ENCODE measurements at regions not wholly inside any gene's neighbourhood (a gene's known extent, or its start where the extent isn't known, plus 50 kb on each side); places are given as distances from the start of the nearest gene placed in this dataset.

DNA sequence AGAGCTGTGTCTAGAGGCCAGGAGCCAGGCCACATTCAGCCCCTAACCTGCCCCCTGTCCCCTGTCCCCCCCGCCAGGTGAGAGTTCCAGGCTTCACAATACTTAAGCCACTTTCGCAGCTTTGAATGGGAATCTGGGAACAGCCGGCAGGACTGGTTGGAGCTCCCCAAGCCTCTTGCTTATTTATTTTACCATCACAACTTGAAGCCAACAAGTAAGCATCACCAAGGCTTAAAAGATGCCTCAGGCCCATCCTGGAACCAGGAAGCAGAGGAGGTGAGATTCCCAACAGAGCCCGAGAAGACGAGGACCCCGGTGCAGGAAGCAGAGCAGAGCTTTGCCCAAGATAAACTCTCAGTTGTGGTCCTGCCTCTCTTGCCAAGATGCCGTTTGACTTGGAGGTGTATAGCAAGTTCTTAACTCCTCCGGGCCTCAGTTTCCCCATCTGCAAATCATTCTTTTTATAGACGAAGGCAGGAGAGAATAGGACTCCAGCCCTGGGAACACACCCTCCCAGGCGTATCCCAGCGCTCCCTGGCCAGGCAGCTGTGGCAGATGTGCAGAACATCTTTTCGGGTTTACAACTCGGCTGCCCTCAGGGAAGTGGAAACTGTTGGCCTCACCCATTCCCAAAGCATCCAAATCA is 66.8 kb upstream of the SLC25A33 start:
- H3K9me3 ChIP-seq (replicated peaks; ENCODE audit: control insufficient read depth, insufficient read depth, low read length) = no peaks in the 10 kb centered on the region
- H3K36me3 ChIP-seq (ENCODE audit: control insufficient read depth in 2 of 2, insufficient read depth in 2 of 2, low read length in 1 of 2) = no peaks in the 10 kb centered on the region
- ChIA-PET CTCF (interaction anchor here (0.6 kb wide), 2 partner anchors 19 to 330 kb away, joined by 3 read pairs; no protein-coding TSS in a partner anchor), SMC1A (ENCODE audit: uncharacterized antibody, unreplicated experiment) (no interaction called here), RAD21 (ENCODE audit: unreplicated experiment) (interaction anchor here (0.8 kb wide), 1 partner anchor 23 kb away, joined by 3 read pairs; no protein-coding TSS in a partner anchor), POLR2A (interaction anchor here (0.6 kb wide), 1 partner anchor 101 kb away, joined by 3 read pairs; no protein-coding TSS in a partner anchor)
- WGBS (ENCODE audit: insufficient coverage, insufficient replicate concordance, low lambda C conversion rate, missing lambda C conversion rate) = 35% methylated on average over 13 of the region's 13 CpGs
- no peak overlapping the region for H3K4me2 ChIP-seq (ENCODE audit: control insufficient read depth, insufficient read depth)
- H2AFZ ChIP-seq (ENCODE audit: control insufficient read depth, low read depth, low read length) = no peak overlapping the region
- no peak for TF ChIP-seq SPI1 (IDR thresholded peaks at IDR 0.05; ENCODE audit: borderline replicate concordance, insufficient read depth, low read depth, low read length)
- no peak for TF ChIP-seq NFIC (IDR thresholded peaks at IDR 0.05; ENCODE audit: low read depth, low read length)
- H4K20me1 ChIP-seq (ENCODE audit: control insufficient read depth, insufficient read depth) = no peaks in the 10 kb centered on the region
- H3K27me3 ChIP-seq (replicated peaks in 1 of 2; ENCODE audit: control insufficient read depth in 2 of 2, insufficient read depth in 2 of 2, low read length in 1 of 2) = no peaks in the 10 kb centered on the region; a peak in 3 of 4 replicates
- ATAC-seq (no peak), DNase-seq (ENCODE audit: low read depth, low spot score) (no peak), FAIRE-seq (no peak)
- intact Hi-C loops (cut with micrococcal nuclease; ENCODE audit: unreplicated experiment) (no loop called here), in situ Hi-C loops (cut with MboI) (no loop called here)
- H3K4me1 ChIP-seq (ENCODE audit: control insufficient read depth, insufficient read depth, low read length) = no peaks in the 10 kb centered on the region; the same call in 1 of the 2 replicates
- H3K27ac ChIP-seq (ENCODE audit: control insufficient read depth, insufficient read depth) = no peak overlapping the region
- no peaks in the 10 kb centered on the region for H3K79me2 ChIP-seq (ENCODE audit: control insufficient read depth, insufficient read depth, low read length)
- no peak overlapping the region for H3K4me3 ChIP-seq
- BruUV-seq (replicated peaks) = no TSS peak
- H3K9ac ChIP-seq (ENCODE audit: control insufficient read depth, insufficient read depth, low read length) = no peak overlapping the region

DNA sequence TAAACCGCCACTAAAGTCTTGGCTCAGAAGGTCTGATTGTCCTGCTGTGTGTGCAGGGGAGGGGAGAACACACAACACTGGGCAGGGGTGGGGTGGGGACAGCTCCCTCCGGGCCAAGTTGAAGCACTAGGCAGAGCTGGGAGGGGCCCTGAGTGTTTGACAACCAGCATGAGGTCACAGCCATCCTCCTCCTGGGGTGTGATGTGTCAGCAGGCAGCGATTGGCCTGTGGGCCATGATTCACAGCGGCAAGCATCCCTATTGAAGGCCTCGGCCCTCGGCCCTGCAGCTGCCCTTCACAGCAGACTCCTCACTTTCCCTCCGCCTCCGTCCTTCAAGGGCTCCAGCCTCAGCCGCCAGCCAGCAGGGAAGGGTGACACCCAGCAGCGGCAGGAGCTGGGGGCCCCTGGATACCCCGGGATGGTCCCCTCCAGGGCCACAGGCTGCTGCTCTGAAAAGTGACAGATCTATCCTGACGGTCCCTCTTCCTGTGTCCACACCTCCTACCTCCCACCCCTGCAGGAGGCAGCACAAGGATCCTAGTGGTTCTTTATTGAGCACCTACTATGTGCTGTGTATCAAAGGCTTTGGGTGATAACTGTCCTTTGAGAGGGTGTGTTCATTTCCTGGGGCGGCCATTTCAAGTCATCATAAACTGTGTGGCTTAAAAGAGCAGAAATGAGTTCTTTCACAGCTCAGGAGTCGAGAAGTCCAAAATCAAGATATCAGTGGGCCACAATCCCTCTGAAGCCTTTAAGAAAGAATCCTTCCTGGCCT is 66.0 kb upstream of the SLC25A33 start:
- Histone ChIP-seq H2AFZ (ENCODE audit: control insufficient read depth, low read depth, low read length) (no peak overlapping the region), H4K20me1 (ENCODE audit: control insufficient read depth, insufficient read depth) (no peaks in the 10 kb centered on the region), H3K27me3 (replicated peaks in 1 of 2; ENCODE audit: control insufficient read depth in 2 of 2, insufficient read depth in 2 of 2, low read length in 1 of 2) (no peaks in the 10 kb centered on the region; a peak in 2 of 4 replicates), H3K36me3 (ENCODE audit: control insufficient read depth in 2 of 2, insufficient read depth in 2 of 2, low read length in 1 of 2) (no peaks in the 10 kb centered on the region), H3K9ac (ENCODE audit: control insufficient read depth, insufficient read depth, low read length) (no peak overlapping the region), H3K4me1 (ENCODE audit: control insufficient read depth, insufficient read depth, low read length) (no peaks in the 10 kb centered on the region; the same call in 1 of the 2 replicates), H3K4me3 (no peak overlapping the region), H3K79me2 (ENCODE audit: control insufficient read depth, insufficient read depth, low read length) (no peaks in the 10 kb centered on the region), H3K4me2 (ENCODE audit: control insufficient read depth, insufficient read depth) (no peak overlapping the region), H3K27ac (ENCODE audit: control insufficient read depth, insufficient read depth) (no peak overlapping the region), H3K9me3 (replicated peaks; ENCODE audit: control insufficient read depth, insufficient read depth, low read length) (no peaks in the 10 kb centered on the region)
- ChIA-PET CTCF (interaction anchor here (0.6 to 1.4 kb wide), 3 partner anchors 18 to 331 kb away, joined by 3 read pairs; no protein-coding TSS in a partner anchor), RAD21 (ENCODE audit: unreplicated experiment) (no interaction called here), POLR2A (interaction anchor here (0.6 kb wide), 1 partner anchor 100 kb away, joined by 3 read pairs; no protein-coding TSS in a partner anchor), SMC1A (ENCODE audit: uncharacterized antibody, unreplicated experiment) (no interaction called here)
- intact Hi-C loops (cut with micrococcal nuclease; ENCODE audit: unreplicated experiment) = no loop called here
- BruUV-seq (replicated peaks) = no TSS peak
- in situ Hi-C loops (cut with MboI) = no loop called here
- no peak for DNase-seq (ENCODE audit: low read depth, low spot score)
- ATAC-seq = peak; percentile 61
- FAIRE-seq = no peak
- WGBS (ENCODE audit: insufficient coverage, insufficient replicate concordance, low lambda C conversion rate, missing lambda C conversion rate) = 41% methylated on average over 13 of the region's 14 CpGs
- TF ChIP-seq TARDBP (IDR thresholded peaks at IDR 0.05; ENCODE audit: borderline replicate concordance) (no peak), MTA2 (IDR thresholded peaks at IDR 0.05; ENCODE audit: low read depth) (no peak), CREM (IDR thresholded peaks at IDR 0.05; ENCODE audit: low read depth) (no peak), BRCA1 (IDR thresholded peaks at IDR 0.05; ENCODE audit: low read depth, low read length) (no peak), SUPT20H (IDR thresholded peaks at IDR 0.05; ENCODE audit: borderline replicate concordance, control insufficient read depth, low read depth, low read length) (no peak), ZNF24 (IDR thresholded peaks at IDR 0.05) (no peak), ZNF384 (IDR thresholded peaks at IDR 0.05; ENCODE audit: borderline replicate concordance, low read depth, low read length) (no peak)
- TF ChIP-seq, protein P1, sequence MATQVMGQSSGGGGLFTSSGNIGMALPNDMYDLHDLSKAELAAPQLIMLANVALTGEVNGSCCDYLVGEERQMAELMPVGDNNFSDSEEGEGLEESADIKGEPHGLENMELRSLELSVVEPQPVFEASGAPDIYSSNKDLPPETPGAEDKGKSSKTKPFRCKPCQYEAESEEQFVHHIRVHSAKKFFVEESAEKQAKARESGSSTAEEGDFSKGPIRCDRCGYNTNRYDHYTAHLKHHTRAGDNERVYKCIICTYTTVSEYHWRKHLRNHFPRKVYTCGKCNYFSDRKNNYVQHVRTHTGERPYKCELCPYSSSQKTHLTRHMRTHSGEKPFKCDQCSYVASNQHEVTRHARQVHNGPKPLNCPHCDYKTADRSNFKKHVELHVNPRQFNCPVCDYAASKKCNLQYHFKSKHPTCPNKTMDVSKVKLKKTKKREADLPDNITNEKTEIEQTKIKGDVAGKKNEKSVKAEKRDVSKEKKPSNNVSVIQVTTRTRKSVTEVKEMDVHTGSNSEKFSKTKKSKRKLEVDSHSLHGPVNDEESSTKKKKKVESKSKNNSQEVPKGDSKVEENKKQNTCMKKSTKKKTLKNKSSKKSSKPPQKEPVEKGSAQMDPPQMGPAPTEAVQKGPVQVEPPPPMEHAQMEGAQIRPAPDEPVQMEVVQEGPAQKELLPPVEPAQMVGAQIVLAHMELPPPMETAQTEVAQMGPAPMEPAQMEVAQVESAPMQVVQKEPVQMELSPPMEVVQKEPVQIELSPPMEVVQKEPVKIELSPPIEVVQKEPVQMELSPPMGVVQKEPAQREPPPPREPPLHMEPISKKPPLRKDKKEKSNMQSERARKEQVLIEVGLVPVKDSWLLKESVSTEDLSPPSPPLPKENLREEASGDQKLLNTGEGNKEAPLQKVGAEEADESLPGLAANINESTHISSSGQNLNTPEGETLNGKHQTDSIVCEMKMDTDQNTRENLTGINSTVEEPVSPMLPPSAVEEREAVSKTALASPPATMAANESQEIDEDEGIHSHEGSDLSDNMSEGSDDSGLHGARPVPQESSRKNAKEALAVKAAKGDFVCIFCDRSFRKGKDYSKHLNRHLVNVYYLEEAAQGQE (IDR thresholded peaks at IDR 0.05; ENCODE audit: low read depth, low read length) = no peak
